Hematopoietic multipotent progenitor cell treated with erythropoietin and hydrocortisone succinate and interleukin-3 and kit ligand, for 8 days (in vitro differentiated cells): ENCODE measurements at regions not wholly inside any gene's neighbourhood (a gene's known extent, or its start where the extent isn't known, plus 50 kb on each side); places are given as distances from the start of the nearest gene placed in this dataset.
"Not testable (repeated sequence)": the region's sequence is repeated elsewhere in the genome, so short reads cannot be mapped to it uniquely, and the experiment has no call there.

Experiments
- DNase-seq: peaks from one replicate; pipeline ENCODE4 v3.0.0-alpha.2; 2015

DNA sequence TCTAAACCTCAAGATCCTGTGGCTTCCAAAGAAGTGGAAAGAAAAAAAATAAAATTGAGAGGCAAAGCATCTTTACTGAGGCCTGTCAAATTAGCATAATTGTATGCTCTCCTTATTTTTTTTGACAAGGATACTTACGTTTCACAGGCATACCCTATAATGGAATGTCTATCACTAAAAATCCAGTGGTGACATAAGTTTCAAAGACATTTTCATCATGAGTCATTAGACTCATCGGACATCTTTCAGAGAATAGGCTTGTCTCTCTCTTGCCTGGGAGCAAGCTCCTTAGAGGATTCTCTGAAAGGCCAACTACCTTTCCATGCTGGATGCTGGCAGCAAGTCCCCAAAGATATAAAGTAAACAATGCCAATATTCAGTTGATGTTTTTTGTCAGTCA, 380.7 kb upstream of the STEAP1 start:
- DNase-seq = no peak

GRCh38 chr7:89775459-89775858, 378.8 kb upstream of the STEAP1 start:
- no peak for DNase-seq

- DNase-seq = no peak
These were observed 377.3 kb upstream of the STEAP1 start for GRCh38 chr7:89776980-89777379.

GRCh38 chr7:89777499-89777898, 376.8 kb upstream of the STEAP1 start:
- DNase-seq = no peak

DNA sequence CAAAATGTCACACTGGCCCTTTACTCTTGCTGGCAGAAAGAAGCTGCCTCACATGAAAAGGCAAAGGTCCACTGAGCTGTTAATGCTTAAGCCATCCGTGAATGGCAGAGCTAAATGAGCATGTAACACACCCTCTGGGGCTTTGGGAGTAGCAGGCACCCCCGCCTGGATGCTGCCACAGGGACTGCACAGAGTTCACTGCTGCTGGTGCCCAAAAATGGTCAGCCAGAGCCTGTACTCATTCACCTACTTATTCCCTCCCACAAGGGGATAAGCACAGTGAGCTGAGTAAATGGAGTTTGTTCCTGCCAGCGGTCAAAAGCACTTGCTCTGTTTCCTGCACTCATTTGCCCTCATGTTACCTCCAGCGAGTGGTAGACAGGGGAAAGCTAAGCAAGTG, 374.0 kb upstream of the STEAP1 start:
- no peak for DNase-seq

DNA sequence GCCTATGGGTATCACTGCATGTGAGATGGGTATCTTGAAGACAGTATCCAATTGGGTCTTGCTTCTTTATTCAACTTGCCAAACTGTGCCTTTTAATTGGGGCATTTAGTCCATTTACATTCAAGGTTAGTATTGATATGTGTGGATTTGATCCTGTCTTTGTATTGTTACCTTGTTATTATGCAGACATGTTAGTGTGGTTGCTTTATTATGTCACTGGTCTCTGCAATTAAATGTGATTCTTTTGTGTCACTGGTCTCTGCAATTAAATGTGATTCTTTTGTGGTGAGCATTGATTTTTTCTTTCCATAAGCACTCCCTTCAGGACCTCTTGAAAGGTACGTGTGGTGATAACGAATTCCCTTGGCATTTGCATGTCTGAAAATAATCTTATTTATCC, 357.8 kb upstream of the STEAP1 start:
- DNase-seq = no peak

DNA sequence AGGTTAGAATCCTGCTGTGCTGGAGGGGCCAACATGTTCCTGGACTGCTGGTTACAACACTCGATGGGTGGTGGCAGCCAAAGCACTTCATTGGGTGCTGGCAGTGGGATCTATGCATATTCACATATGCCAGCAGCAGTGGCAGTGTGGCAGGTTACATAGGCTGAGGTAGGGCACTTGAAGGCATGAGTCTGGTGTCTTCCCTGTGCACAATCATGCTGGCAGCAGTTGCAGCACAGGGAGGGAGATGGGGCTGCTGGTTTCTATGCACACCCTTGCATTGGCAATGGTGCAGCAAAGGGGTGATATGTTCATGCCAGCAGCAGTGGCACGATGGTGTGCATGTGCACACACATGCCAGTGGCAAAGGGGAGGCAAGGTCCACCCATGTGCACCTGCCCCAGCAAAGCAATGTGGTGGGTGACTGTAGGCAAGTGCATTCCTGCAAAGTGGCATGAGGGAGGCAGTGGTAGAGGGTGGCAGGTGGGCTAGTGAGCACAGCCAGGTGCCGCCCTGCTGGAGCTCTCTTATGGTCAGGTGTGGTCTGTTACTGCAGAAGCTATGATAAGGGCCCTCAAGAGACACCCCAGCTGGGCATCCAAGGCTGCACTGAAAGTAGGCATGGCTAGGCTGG, 356.2 kb upstream of the STEAP1 start:
- DNase-seq = no peak

GRCh38 chr7:89798599-89798996, 355.7 kb upstream of the STEAP1 start:
- DNase-seq = no peak

DNA sequence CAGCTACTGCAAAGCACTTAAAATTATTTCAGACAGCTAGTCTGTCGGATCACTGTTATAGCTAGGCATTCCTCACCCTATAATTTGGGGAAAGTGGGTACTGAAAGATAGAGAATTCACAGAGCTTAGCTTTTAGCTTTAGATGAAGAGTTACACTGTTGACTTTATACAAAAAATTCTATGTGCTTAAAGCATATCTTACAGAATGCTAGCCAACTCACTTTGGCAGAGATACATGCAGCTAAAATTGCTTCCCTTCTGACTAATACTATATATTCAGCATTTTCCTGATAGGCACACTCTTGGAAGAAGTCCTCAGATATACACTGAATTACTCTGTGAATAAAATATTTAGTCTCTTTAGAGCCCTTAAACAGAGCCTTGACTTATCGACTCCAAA, 353.5 kb upstream of the STEAP1 start:
- DNase-seq = no peak

GRCh38 chr7:89809291-89809690, 345.0 kb upstream of the STEAP1 start:
- no peak for DNase-seq

DNA sequence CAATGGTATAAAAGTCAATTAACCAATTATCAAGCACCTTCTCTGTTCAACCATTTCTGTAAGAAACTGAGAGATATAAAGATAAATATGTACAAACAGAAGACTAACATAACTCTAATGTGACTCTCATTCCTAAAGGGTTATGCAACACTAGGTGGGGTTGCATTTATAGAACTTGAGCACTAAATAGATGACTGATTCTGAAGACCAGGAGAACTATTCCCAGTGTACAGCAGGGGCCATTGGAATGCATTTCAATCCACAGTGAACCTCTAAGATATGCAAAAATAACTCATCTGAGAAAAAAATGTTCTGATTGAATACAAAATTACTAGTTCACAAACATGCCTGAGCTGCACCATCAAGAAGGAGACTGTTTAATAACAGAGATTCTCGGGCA, 341.2 kb upstream of the STEAP1 start:
- no peak for DNase-seq

- DNase-seq = no peak
These were observed 328.1 kb upstream of the STEAP1 start for GRCh38 chr7:89826121-89826520.

DNA sequence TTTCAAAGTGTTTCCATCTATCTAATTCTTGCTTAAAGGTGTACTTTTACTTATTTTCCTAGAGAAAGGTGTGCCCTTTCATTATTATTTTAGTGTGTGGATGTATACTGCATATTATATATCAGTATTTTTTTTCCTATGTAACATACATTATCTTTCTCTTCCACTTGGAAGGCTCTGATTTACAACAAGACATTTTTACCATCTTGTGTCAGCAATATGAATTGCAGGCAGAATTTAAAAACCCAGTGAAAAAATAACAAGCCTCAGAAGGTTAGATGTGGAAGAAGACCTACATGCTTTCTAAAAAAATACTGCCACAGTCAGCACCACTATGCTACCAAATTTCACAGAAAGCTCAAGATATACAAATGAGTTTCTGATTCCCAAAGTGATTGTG, 327.7 kb upstream of the STEAP1 start:
- DNase-seq = no peak

- DNase-seq = no peak
These were observed 316.8 kb upstream of the STEAP1 start for GRCh38 chr7:89837515-89837914.

GRCh38 chr7:89839329-89839728, 314.9 kb upstream of the STEAP1 start:
- no peak for DNase-seq

- DNase-seq = no peak
These were observed 308.3 kb upstream of the STEAP1 start for GRCh38 chr7:89845952-89846351.

- DNase-seq = no peak
These were observed 305.2 kb upstream of the STEAP1 start for GRCh38 chr7:89849052-89849451.

DNA sequence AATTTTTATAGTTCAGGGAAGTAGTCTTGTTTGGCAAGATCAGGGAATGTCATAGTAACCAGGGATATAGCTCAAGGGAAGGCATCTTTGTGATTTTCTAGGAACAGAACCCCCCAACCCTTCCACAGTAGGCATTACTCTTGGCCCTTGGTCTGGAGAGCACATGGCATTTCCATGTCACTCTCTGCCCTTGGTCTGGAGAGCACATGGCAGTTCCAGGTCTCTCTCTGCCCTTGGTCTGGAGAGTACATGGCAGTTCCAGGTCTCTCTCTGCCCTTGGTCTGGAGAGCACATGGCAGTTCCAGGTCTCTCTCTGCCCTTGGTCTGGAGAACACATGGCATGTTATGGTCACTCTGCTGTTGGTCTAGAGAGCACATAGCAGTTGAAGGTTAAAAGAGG, 297.2 kb upstream of the STEAP1 start:
- not testable (repeated sequence) for DNase-seq

- no peak for DNase-seq
These were observed 296.5 kb upstream of the STEAP1 start for GRCh38 chr7:89857767-89858166.

- no peak for DNase-seq
These were observed 266.8 kb upstream of the STEAP1 start for GRCh38 chr7:89887489-89887888.

- no peak for DNase-seq
These were observed 245.5 kb upstream of the STEAP1 start for GRCh38 chr7:89908736-89909135.

- no peak for DNase-seq
These were observed 239.6 kb upstream of the STEAP1 start for GRCh38 chr7:89914711-89915110.

DNA sequence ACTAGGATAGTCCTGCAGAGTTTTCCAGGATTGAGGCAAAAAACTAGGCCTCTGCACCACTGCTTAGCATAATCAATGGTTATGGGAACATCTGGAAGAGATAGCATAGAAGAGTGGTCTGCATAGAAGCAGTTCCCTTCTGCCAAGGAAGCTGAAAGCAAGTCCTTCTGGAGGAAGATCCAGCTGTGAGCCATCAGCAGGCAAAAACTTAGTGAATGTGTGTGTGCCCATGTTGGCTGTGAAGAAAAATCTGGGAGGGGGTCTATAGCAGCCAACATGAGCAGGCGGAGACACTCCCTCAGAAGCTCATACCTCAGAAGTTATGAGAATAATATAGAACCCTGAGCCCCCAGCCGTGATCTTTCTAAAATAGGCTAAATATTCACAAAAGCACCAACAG, 228.1 kb upstream of the STEAP1 start:
- no peak for DNase-seq

- no peak for DNase-seq
These were observed 227.6 kb upstream of the STEAP1 start for GRCh38 chr7:89926701-89927100.

- no peak for DNase-seq
These were observed 226.5 kb upstream of the STEAP1 start for GRCh38 chr7:89927762-89928161.

DNA sequence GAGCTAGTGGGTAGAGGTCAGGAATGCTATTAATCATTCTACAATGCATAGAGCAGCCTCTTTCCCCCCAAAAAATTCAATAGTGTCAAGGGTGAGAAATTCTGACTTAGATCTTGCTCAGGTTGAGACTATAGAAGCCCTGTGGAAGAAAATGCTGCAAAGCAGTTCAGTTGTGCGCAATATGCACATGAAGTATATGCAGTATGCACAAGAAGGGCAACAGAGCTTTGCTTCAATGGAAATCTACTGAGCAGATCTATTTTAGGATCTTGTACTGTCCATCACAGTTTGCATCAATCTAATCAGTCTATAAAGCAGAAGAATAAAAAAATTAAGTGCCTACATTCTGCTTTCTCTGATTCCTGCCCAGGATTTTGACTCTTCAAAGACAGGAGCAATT, 225.8 kb upstream of the STEAP1 start:
- DNase-seq = no peak
